HEK293T (cell line): ENCODE measurements at regions not wholly inside any gene's neighbourhood (a gene's known extent, or its start where the extent isn't known, plus 50 kb on each side); places are given as distances from the start of the nearest gene placed in this dataset.

ENCODE experiments used
- CTCF ChIA-PET: fragments of 350-600 bp; formaldehyde crosslinking; extraction: SDS; loops from one replicate; lab custom pipeline; 2021; ENCODE audit warnings: antibody characterized with exemption, inconsistent platforms; lab: Yijun Ruan, JAX
- POLR2A ChIA-PET: fragments of 350-600 bp; formaldehyde crosslinking; extraction: SDS; loops from one replicate; lab custom pipeline; 2020; ENCODE audit warnings: antibody characterized with exemption, inconsistent platforms; lab: Yijun Ruan, JAX
- DNase-seq: peaks from one replicate; pipeline ENCODE4 v3.0.0; 2012; ENCODE audit warnings: mixed read lengths; ENCODE audit errors: extremely low spot score
- ARNT ChIP-seq: fragments of 450-650 bp; IDR thresholded peaks from 2 replicates; pipeline ENCODE4 v1.6.1; 2017; ENCODE audit warnings: mild to moderate bottlenecking
- BHLHE40 ChIP-seq: fragments of 450-650 bp; IDR thresholded peaks from 2 replicates; pipeline ENCODE4 v1.6.1; 2016; ENCODE audit warnings: mild to moderate bottlenecking, moderate library complexity, borderline replicate concordance
- CTBP1 ChIP-seq: fragments of 450-650 bp; IDR thresholded peaks from 2 replicates; pipeline ENCODE4 v1.6.1; 2016; ENCODE audit warnings: borderline replicate concordance
- ELF4 ChIP-seq: fragments of 450-650 bp; IDR thresholded peaks from 2 replicates; pipeline ENCODE4 v1.6.1; 2017; ENCODE audit warnings: antibody characterized with exemption
- FOXA1 ChIP-seq: fragments of 450-650 bp; IDR thresholded peaks from 2 replicates; pipeline ENCODE4 v1.6.1; 2016; ENCODE audit warnings: mild to moderate bottlenecking
- FOXK2 ChIP-seq: fragments of 450-650 bp; IDR thresholded peaks from 2 replicates; pipeline ENCODE4 v1.6.1; 2016; ENCODE audit warnings: mild to moderate bottlenecking
- FOXM1 ChIP-seq: fragments of 450-650 bp; IDR thresholded peaks from 2 replicates; pipeline ENCODE4 v1.6.1; 2017; ENCODE audit warnings: mild to moderate bottlenecking, borderline replicate concordance
- HDGF ChIP-seq: fragments of 450-650 bp; IDR thresholded peaks from 2 replicates; pipeline ENCODE4 v1.6.1; 2017; ENCODE audit warnings: antibody characterized with exemption, borderline replicate concordance
- L3MBTL2 ChIP-seq: fragments of 450-650 bp; conservative IDR thresholded peaks from 2 replicates; pipeline ENCODE4 v1.6.1; 2016; ENCODE audit warnings: mild to moderate bottlenecking
- LEF1 ChIP-seq: fragments of 450-650 bp; IDR thresholded peaks from 2 replicates; pipeline ENCODE4 v1.6.1; 2017; ENCODE audit warnings: mild to moderate bottlenecking, borderline replicate concordance
- NFRKB ChIP-seq: fragments of 450-650 bp; IDR thresholded peaks from 2 replicates; pipeline ENCODE4 v1.6.1; 2016; ENCODE audit warnings: mild to moderate bottlenecking, moderate library complexity
- PKNOX1 ChIP-seq: fragments of 450-650 bp; IDR thresholded peaks from 2 replicates; pipeline ENCODE4 v1.6.1; 2016
- SP1 ChIP-seq: fragments of 450-650 bp; IDR thresholded peaks from 2 replicates; pipeline ENCODE4 v1.6.1; 2017
- SUZ12 ChIP-seq: fragments of 450-650 bp; IDR thresholded peaks from 2 replicates; pipeline ENCODE4 v1.6.1; 2016; ENCODE audit warnings: mild to moderate bottlenecking
- TARDBP ChIP-seq: fragments of 450-650 bp; IDR thresholded peaks from 2 replicates; pipeline ENCODE4 v1.6.1; 2016
- ZNF384 ChIP-seq: fragments of 450-650 bp; IDR thresholded peaks from 2 replicates; pipeline ENCODE4 v1.6.1; 2016

DNA sequence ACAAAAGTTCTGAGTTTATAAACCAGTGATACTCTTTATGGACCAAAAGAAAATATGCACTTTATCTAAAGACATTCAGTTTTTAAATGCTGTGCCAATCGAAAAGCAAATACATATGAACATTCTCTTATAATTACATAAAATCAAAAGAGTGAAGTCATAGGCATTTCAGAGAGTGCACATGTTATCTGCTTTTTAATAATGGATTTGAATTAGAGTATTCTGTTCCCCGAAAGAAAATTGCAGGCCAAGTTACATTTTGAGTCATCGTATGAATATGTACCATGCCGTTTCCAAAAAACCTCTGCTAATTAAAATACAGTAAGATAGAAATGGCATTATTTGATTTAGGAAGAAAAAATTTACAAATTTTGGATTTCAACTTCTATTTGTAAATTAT lies 565.7 kb downstream of the ZEB2 start:
- no peak for DNase-seq
- ChIA-PET POLR2A (no interaction called here), CTCF (no interaction called here)
- TF ChIP-seq SUZ12 (no peak), FOXK2 (no peak), FOXM1 (no peak), ARNT (no peak), HDGF (no peak), CTBP1 (no peak), NFRKB (no peak), L3MBTL2 (no peak), ELF4 (no peak), TARDBP (no peak), PKNOX1 (no peak), BHLHE40 (no peak)

- DNase-seq: no peak
- no peak for TF ChIP-seq L3MBTL2
- TF ChIP-seq ZNF384: no peak
- no peak for TF ChIP-seq PKNOX1
- TF ChIP-seq BHLHE40: no peak
- no peak for TF ChIP-seq CTBP1
- TF ChIP-seq FOXA1: no peak
- no peak for TF ChIP-seq HDGF
- TF ChIP-seq ELF4: no peak
- TF ChIP-seq LEF1: no peak
- no peak for TF ChIP-seq SP1
- TF ChIP-seq NFRKB: no peak
- TF ChIP-seq FOXM1: no peak
- no peak for TF ChIP-seq SUZ12
- no peak for TF ChIP-seq ARNT
- TF ChIP-seq FOXK2: no peak
- TF ChIP-seq TARDBP: no peak
- ChIA-PET CTCF (no interaction called here), POLR2A (no interaction called here)
These were observed 566.4 kb downstream of the ZEB2 start for GRCh38 chr2:143953451-143954030.

DNA sequence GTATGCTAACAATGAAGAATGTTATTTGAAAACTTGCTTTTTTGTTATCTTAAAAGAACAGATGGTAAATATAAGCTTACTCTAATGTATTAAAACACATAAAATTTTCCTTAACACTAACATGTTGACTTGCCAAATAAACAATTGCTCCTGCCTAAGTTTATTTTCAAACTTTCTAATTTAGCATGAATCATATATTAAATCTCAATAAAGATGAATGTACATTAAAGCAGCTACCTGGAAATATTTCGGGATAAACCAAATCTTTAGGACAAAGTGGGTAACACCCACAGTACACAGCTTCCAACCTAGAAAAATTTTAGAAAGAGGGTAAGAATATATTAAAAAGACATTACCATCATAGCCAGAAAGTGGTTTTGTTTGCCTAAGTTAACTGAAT lies 567.4 kb downstream of the ZEB2 start:
- no peak for DNase-seq
- ChIA-PET POLR2A (no interaction called here), CTCF (no interaction called here)
- TF ChIP-seq ARNT (no peak), ELF4 (no peak), TARDBP (no peak), ZNF384 (no peak), SUZ12 (no peak), PKNOX1 (no peak), LEF1 (no peak), FOXK2 (no peak), SP1 (no peak), L3MBTL2 (no peak), HDGF (no peak), CTBP1 (no peak), BHLHE40 (no peak), NFRKB (no peak), FOXM1 (no peak), FOXA1 (no peak)

DNA sequence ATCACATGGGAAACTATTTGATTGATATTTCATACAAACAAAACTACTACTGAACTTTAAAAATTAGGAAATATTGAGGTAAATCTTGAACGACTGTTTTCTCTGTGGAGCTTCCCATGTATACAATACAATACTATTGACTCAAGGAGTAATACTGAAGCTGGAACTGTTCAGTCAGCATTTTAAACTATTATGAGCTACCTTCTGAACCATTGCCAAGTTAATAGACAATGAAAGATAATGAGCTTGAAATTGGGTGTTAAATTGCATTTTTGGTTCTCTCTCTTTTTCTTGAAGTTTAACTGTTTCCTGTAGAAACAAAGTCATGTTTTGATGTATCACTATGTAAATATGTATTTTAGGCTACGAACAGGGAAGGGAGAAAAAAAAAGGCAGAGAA lies 569.2 kb downstream of the ZEB2 start:
- TF ChIP-seq CTBP1 (no peak), LEF1 (no peak)
- DNase-seq: no peak
- ChIA-PET CTCF (interaction anchor here (0.6 kb wide), 1 partner anchor 16 kb away, joined by 3 read pairs; no protein-coding TSS in a partner anchor), POLR2A (no interaction called here)

GRCh38 chr2:143949121-143949848 lies 570.6 kb downstream of the ZEB2 start:
- POLR2A ChIA-PET: no interaction called here
- CTCF ChIA-PET: no interaction called here
- no peak for DNase-seq
- TF ChIP-seq LEF1 (no peak), FOXA1 (no peak), TARDBP (no peak), ARNT (no peak), HDGF (no peak), FOXM1 (no peak), SUZ12 (no peak), BHLHE40 (no peak), FOXK2 (no peak), SP1 (no peak), CTBP1 (no peak), NFRKB (no peak)

DNA sequence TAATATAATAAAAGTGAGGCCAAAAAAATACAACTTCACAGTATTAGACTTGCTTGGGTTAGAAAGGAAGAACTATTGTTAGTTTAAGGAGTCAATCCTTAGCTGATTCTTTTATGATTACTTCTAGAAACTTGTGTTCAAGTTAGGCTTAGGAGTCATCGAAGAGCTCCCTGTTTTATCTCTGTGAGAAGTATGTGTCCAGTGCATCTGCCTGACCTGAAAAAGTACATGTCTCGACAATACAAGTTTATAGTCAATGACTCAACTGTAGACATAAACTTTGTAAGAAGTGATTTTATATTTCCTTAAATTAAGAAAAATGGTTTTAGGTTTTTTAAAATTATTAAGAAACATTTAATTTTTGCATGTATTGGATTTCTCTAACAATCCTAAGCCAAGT lies 571.2 kb downstream of the ZEB2 start:
- POLR2A ChIA-PET: no interaction called here
- TF ChIP-seq CTBP1 (no peak), ELF4 (no peak), ZNF384 (no peak), LEF1 (no peak), FOXM1 (no peak), ARNT (no peak), HDGF (no peak), PKNOX1 (no peak), L3MBTL2 (no peak), TARDBP (no peak), FOXA1 (no peak), FOXK2 (no peak), SUZ12 (no peak)
- CTCF ChIA-PET: no interaction called here
- no peak for DNase-seq
